ENCODE measurements at regions not wholly inside any gene's neighbourhood (a gene's known extent, or its start where the extent isn't known, plus 50 kb on each side); places are given as distances from the start of the nearest gene placed in this dataset.

DNA sequence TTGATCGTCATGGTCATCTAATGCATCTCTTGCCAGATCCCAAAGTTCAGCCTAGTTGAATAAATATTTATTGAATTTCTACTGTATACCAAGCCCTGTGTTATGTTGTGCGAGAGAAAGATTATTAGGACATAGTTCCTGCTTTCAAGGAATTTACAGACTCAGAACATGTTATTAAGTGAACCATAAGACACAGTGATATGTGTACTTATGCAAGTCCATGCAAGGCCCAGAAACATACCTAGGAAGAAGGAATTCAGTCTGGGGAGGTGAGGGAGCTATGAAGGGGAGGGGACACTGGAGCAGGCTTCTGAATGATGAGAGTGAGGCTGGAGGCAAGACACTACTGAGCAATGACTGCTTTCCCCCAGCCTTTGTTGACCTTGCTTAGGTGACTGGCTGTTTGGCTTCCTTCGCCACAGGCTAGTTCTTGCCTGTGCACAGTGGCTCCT lies 81.4 kb downstream of the ACAA2 start:
- no peak overlapping the region for H3K4me2 ChIP-seq (ENCODE audit: extremely low read depth, insufficient read depth, low read length)
- H3K9ac ChIP-seq (ENCODE audit: insufficient read depth, low read length), result no peak overlapping the region
- H3K4me3 ChIP-seq (replicated peaks in 1 of 4; ENCODE audit: control extremely low read depth in 1 of 4, insufficient read depth in 1 of 4, low read depth in 3 of 4, low read length in 4 of 4), result no peak overlapping the region
- H2AFZ ChIP-seq (ENCODE audit: low read length), result no peak overlapping the region
- DNase-seq (ENCODE audit: low read depth in 2 of 2), result no peak
- no peaks in the 10 kb centered on the region for H4K20me1 ChIP-seq (ENCODE audit: control insufficient read depth, extremely low read depth, insufficient read depth, low read length)
- no peak for TF ChIP-seq EZH2 (IDR thresholded peaks at IDR 0.05; ENCODE audit: low read length, missing control alignments)
- TF ChIP-seq, protein P1, sequence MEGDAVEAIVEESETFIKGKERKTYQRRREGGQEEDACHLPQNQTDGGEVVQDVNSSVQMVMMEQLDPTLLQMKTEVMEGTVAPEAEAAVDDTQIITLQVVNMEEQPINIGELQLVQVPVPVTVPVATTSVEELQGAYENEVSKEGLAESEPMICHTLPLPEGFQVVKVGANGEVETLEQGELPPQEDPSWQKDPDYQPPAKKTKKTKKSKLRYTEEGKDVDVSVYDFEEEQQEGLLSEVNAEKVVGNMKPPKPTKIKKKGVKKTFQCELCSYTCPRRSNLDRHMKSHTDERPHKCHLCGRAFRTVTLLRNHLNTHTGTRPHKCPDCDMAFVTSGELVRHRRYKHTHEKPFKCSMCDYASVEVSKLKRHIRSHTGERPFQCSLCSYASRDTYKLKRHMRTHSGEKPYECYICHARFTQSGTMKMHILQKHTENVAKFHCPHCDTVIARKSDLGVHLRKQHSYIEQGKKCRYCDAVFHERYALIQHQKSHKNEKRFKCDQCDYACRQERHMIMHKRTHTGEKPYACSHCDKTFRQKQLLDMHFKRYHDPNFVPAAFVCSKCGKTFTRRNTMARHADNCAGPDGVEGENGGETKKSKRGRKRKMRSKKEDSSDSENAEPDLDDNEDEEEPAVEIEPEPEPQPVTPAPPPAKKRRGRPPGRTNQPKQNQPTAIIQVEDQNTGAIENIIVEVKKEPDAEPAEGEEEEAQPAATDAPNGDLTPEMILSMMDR (conservative IDR thresholded peaks at IDR 0.05 in 1 of 2, IDR thresholded peaks at IDR 0.05 in 1 of 2; ENCODE audit: low read depth in 1 of 2, low read length in 2 of 2), result no peak
- H3K36me3 ChIP-seq (ENCODE audit: control insufficient read depth, insufficient read depth, low read length), result no peaks in the 10 kb centered on the region
- no peak overlapping the region for H3K27ac ChIP-seq (ENCODE audit: insufficient read depth, low read length)
- no peaks in the 10 kb centered on the region for H3K9me3 ChIP-seq (ENCODE audit: control insufficient read depth, insufficient read depth, low read depth, low read length)
- no peaks in the 10 kb centered on the region for H3K4me1 ChIP-seq (ENCODE audit: control insufficient read depth, extremely low read depth, insufficient read depth, low read length)
- peaks cover 2% of the 10 kb centered on the region for H3K27me3 ChIP-seq (ENCODE audit: control insufficient read depth, insufficient read depth, low read length)
- no peaks in the 10 kb centered on the region for H3K79me2 ChIP-seq (ENCODE audit: control insufficient read depth, insufficient read depth, low read length)

- H3K4me1 ChIP-seq (ENCODE audit: control insufficient read depth, extremely low read depth, insufficient read depth, low read length), result peaks cover 4% of the 10 kb centered on the region
- H4K20me1 ChIP-seq (ENCODE audit: control insufficient read depth, extremely low read depth, insufficient read depth, low read length), result no peaks in the 10 kb centered on the region
- TF ChIP-seq, protein P1 (conservative IDR thresholded peaks at IDR 0.05 in 1 of 2, IDR thresholded peaks at IDR 0.05 in 1 of 2; ENCODE audit: low read depth in 1 of 2, low read length in 2 of 2), result no peak
- no peak for TF ChIP-seq EZH2 (IDR thresholded peaks at IDR 0.05; ENCODE audit: low read length, missing control alignments)
- H3K9ac ChIP-seq (ENCODE audit: insufficient read depth, low read length), result no peak overlapping the region
- DNase-seq (ENCODE audit: low read depth in 2 of 2), result no peak
- no peaks in the 10 kb centered on the region for H3K9me3 ChIP-seq (ENCODE audit: control insufficient read depth, insufficient read depth, low read depth, low read length)
- no peaks in the 10 kb centered on the region for H3K36me3 ChIP-seq (ENCODE audit: control insufficient read depth, insufficient read depth, low read length)
- no peak overlapping the region for H2AFZ ChIP-seq (ENCODE audit: low read length)
- no peaks in the 10 kb centered on the region for H3K79me2 ChIP-seq (ENCODE audit: control insufficient read depth, insufficient read depth, low read length)
- no peak overlapping the region for H3K4me3 ChIP-seq (replicated peaks in 1 of 4; ENCODE audit: control extremely low read depth in 1 of 4, insufficient read depth in 1 of 4, low read depth in 3 of 4, low read length in 4 of 4)
- H3K4me2 ChIP-seq (ENCODE audit: extremely low read depth, insufficient read depth, low read length), result no peak overlapping the region
- no peak overlapping the region for H3K27ac ChIP-seq (ENCODE audit: insufficient read depth, low read length)
- H3K27me3 ChIP-seq (ENCODE audit: control insufficient read depth, insufficient read depth, low read length), result peaks cover 2% of the 10 kb centered on the region
These were observed 81.9 kb downstream of the ACAA2 start for GRCh38 chr18:49731421-49731841.

GRCh38 chr18:49730951-49731391 lies 82.4 kb downstream of the ACAA2 start:
- no peaks in the 10 kb centered on the region for H3K9me3 ChIP-seq (ENCODE audit: control insufficient read depth, insufficient read depth, low read depth, low read length)
- DNase-seq (ENCODE audit: low read depth in 2 of 2), result no peak
- H3K27me3 ChIP-seq (ENCODE audit: control insufficient read depth, insufficient read depth, low read length), result peaks cover 2% of the 10 kb centered on the region
- no peak overlapping the region for H3K27ac ChIP-seq (ENCODE audit: insufficient read depth, low read length)
- TF ChIP-seq EZH2 (IDR thresholded peaks at IDR 0.05; ENCODE audit: low read length, missing control alignments), result no peak
- TF ChIP-seq, protein P1 (conservative IDR thresholded peaks at IDR 0.05 in 1 of 2, IDR thresholded peaks at IDR 0.05 in 1 of 2; ENCODE audit: low read depth in 1 of 2, low read length in 2 of 2), result no peak
- H3K36me3 ChIP-seq (ENCODE audit: control insufficient read depth, insufficient read depth, low read length), result no peaks in the 10 kb centered on the region
- H4K20me1 ChIP-seq (ENCODE audit: control insufficient read depth, extremely low read depth, insufficient read depth, low read length), result no peaks in the 10 kb centered on the region
- no peak overlapping the region for H2AFZ ChIP-seq (ENCODE audit: low read length)
- no peak overlapping the region for H3K4me2 ChIP-seq (ENCODE audit: extremely low read depth, insufficient read depth, low read length)
- H3K9ac ChIP-seq (ENCODE audit: insufficient read depth, low read length), result no peak overlapping the region
- H3K79me2 ChIP-seq (ENCODE audit: control insufficient read depth, insufficient read depth, low read length), result no peaks in the 10 kb centered on the region
- peaks cover 5% of the 10 kb centered on the region for H3K4me1 ChIP-seq (ENCODE audit: control insufficient read depth, extremely low read depth, insufficient read depth, low read length)
- no peak overlapping the region for H3K4me3 ChIP-seq (replicated peaks in 1 of 4; ENCODE audit: control extremely low read depth in 1 of 4, insufficient read depth in 1 of 4, low read depth in 3 of 4, low read length in 4 of 4)
